IPS-NIHi11 (cell line): ENCODE measurements at regions not wholly inside any gene's neighbourhood (a gene's known extent, or its start where the extent isn't known, plus 50 kb on each side); places are given as distances from the start of the nearest gene placed in this dataset.
"Not testable (repeated sequence)": the region's sequence is repeated elsewhere in the genome, so short reads cannot be mapped to it uniquely, and the experiment has no call there.

Experiments
- DNase-seq: peaks from one replicate; pipeline ENCODE4 v3.0.0; 2012; ENCODE audit warnings: mixed read lengths, low spot score

DNA sequence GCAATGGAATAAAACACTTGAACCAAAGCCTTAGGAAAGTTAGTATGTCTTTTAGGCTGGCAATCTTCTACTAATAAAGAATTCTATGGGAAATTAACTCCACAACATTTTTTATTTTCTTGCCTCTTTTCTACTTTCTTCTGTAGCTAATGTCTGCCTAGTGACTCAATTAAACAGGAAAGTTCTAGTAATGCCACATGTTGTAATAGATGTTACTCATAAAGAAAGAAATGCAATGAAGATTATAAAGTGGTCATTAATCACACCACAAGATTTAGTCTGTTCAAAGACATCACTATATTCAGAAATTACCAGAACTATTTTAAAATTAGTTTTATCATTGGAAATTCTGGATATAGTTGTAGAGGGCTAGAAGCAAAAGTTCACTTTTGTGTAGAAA, 329.7 kb downstream of the SI start:
- no peak for DNase-seq

DNA sequence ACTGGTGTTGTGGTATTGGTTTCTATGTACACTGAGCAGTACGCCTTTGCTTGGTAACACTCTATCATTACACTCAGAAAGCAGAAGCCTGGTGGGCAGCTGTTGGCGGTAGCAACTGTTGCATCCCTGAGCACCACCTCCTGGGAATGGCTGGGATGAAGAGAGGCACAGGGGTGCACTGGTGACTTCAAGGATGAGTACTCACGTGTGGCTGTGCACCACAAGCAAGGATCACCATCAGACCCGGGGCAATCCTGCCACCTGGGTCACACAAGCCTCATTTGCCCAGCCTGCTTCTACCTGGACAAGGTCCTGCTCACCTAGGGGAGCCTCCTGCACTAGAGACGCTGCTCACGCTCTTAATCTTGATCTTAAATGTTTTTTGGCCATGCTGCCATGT, 336.4 kb downstream of the SI start:
- DNase-seq: no peak

DNA sequence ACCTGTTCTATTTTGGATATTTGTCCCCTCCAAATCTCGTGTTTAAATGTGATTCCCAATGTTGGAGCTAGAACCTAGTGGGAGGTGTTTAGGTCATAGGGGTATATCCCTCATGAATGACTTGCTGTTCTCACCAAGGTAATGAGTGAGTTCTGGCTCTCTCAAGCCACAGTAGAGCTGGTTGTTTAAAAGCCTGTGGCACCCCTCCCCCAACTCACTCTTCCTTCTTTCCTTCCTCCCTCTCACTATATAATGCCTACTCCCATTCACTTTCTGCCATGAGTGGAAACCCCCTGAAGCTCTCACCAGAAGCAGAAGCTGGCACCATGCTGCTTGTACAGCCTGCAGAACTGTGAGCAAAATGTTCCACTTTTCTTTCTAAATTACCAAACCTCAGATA, 341.1 kb downstream of the SI start:
- DNase-seq: no peak

DNA sequence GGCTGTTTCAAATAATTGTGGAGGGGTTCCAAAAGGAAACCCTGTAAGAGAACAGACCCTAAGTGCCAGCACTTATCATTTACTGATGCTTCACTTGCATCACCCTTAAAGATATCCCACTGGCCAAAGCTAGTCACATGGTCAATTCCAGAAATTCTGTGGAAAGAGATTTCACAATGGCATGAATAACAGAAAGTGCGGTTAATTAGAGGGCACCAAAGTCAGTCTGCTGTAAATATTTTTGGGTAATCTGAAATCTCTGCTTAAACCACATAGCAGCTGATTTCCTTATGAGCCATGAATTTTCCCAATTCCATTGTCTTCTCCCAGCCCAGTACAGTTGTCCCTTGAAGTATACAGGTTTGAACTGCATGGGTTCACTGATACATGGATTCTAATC, 346.1 kb downstream of the SI start:
- DNase-seq: no peak

DNA sequence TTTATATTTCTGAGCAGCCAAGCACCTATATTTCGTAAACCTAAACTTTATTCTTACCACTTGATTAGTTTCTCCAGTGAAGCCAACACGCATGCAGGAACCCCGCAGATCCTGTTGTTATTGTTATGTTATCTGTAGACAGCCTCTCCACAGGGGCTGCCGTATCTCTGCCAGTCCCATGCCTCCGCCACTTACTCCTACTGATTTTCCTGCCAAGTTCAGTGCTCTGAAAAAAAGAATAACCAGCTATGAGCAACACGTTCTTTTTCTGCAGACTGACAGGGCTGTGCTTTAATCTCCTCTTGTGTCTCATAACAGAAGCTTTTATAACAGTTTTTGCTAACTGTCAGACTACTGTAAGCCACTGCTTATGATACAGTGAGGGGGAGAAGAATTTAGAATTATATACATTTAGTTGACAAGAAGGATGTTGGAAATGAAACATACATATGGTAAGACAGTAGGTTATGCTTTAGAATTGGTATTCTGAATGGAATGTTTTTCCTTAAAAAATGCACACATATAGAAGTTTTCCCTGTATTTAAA, 347.4 kb downstream of the SI start:
- DNase-seq: no peak

DNA sequence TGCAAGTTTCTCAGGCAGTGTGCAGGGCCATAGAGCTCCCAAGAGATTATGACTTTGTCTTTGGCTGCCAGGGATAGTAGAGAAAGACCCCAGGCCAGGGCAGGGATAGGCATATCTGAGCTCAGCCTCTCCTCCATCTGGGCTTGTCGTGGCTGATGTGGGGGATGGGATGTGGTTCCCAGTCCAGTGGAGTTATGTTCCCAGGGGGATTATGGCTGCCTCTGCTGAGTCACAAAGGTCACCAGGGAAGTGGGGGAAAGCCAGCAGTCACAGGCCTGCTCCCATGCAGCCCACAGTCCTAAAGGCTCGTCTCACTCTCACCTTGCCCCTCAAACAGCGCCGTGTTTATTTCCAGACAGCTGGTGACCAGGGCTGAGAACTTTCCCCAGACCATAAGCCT, 354.9 kb downstream of the SI start:
- DNase-seq: no peak

DNA sequence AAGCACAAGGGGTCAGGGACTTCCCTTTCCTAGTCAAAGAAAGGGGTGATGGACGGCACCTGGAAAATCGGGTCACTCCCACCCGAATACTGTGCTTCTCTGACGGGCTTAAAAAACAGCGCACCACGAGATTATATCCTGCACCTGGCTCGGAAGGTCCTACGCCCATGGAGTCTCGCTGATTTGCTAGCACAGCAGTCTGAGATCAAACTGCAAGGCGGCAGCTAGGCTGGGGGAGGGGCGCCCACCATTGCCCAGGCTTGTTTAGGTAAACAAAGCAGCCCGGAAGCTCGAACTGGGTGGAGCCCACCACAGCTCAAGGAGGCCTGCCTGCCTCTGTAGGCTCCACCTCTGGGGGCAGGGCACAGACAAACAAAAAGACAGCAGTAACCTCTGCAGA, 375.5 kb downstream of the SI start:
- not testable (repeated sequence) for DNase-seq

DNA sequence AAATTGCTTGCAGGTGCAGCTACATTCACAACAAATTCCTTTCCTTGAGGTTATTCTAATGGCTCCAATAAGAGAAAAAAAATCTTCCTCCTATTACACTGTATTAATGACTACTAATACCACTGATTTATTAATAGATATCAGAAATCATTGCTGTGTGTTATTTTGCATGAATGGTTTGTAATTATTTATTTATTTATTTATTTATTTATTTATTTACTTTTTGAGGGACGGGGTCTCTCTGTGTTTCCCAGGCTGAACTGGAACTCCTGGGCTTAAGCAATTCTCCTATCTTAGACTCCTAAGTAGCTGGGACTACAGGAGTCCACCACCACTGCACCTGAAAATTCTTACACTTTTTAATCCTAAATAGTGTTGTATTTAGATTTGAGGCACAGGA, 390.4 kb downstream of the SI start:
- no peak for DNase-seq

DNA sequence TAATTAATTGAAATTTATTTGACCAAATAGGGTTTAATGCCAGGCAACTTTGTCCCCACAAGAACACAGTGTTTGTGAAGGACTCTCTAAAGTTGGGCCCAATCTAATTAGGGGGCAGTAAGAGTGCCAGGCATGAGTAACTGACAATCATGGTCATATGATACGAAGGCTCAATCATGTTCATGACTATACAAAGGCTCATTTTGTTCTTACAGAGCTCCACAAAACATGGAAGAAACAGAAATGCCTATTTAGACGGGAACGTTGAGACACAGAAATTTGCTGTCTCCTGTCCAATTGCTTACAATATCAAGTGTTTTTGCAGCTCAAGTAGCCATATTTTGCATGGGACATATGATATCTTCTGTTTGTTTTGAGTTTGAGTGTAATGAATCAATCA, 391.1 kb downstream of the SI start:
- no peak for DNase-seq

DNA sequence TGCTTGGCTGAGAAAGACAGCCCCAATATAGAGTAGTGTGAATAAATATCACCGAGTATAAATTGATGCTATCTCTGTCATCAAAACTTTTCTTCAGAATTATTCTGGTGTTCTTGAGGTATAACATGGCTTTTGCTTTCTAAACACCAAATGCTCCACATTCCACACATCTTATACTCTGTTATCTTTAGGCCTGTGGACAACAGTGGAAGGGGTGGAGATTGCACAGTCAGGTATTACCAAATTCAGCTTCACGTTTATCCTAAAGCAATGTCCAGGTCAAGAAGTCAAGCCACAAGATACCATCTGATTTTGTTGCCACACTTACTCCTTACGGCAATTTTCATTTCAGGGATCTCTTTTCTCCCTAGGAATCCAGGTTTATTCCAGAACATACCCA, 394.8 kb downstream of the SI start:
- DNase-seq: no peak

DNA sequence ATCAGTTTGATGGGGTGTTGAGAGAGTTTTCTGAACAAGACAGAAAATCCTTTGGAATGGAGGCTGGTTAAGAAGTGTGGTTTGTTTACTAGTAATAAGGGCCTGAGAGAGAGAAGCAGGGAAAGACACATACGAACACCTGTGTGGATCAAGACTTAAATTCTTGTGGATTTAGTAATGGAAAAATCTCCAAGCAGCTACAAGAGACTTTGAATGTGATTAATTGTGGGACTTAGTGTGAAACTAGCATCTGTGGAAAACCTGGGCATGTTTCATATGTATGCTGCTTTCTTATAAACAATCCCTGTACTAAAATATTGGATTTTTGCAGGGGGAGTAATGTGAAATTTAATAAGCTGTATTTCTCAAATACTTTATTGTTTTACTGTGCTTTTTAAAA, 399.1 kb downstream of the SI start:
- no peak for DNase-seq

DNA sequence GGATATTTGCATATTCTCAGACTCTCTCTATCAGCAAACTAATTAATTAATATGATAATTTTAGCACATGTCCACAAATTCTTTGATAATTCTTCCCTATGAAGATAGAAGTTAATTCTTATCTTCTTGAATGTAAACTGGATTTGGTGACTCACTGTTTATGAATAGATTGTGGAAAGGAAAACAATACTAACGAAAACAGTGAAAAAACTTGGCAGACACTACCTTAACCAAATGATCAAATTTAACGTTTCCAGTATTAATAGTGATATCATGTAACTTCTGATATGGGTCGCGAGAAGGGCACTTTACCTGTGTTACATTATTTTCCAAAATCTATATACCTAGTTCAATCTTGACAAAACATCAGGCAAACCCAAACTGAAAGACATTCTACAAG, 401.0 kb downstream of the SI start:
- DNase-seq: no peak

DNA sequence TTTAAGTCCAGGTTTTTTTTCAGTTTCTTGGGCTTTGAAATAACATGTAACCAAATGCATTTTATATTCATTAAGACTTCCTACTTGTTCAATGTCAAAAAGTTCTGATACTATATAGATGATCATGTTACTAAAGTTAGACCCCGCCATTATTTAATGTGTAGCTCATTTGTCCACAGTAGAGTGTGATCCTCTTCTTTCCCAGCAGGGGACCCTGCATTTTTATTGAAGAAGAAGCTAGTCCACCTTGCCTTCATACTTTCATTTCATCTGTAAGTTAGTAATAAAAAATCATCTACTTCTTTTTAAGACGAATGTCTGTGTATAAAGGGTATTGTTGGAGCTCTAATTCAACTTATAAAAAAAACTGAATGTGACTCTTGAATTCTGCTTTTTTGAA, 404.6 kb downstream of the SI start:
- no peak for DNase-seq

DNA sequence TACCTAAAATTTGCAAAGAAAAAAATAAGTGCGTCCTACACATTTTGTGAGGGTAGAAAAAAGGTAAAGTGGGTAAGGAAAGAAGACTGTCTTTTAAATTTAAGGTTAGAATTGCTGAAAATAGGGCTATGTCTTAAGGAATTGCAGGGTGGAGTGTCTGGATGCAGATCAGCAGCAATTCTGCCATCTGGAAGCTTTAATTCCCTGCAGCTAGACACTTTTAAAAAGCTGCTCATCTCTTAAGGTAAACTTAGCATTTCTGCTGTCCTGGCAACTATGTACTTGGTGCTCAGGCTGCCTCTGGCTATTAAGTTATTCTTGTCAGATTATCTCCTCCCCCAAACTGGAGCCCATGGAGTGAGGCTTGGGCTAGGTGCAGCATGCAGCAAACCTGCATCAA, 420.2 kb downstream of the SI start:
- no peak for DNase-seq

DNA sequence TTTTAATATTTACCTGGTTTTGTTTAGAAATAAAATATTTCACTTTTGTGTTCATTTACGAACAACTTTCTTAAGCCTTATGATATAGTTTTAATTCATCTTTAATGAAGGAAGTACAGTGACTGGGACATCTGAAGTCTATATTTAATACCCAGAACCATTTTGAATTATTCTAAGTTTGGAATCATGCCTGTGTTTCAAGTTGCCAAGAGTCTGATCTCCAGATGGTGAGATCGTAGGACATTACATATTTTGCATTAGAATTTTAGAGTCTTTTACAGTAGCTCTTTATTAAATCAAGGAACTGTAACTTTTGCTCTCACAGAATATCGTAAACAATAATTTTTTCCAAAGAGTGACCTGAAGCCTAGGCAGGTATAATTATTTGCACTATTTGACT, 420.7 kb downstream of the SI start:
- DNase-seq: no peak

DNA sequence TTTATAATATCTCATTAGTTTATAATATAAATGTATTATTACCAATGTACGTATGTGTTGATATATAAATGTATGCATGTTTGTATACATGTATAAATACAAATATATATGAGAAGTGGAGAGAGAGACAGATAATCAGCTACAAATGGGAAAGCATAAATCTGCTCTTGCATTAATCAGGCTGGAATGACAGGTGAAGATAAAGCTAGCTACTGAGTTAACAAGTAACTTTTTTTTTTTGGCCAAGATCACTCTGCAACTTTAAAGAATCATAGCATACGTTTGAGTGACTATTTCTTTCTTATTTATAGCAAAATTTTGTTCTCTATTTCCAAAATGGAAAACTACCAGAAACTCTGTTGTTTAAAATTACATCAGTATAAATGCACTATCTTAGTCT, 422.8 kb downstream of the SI start:
- no peak for DNase-seq

DNA sequence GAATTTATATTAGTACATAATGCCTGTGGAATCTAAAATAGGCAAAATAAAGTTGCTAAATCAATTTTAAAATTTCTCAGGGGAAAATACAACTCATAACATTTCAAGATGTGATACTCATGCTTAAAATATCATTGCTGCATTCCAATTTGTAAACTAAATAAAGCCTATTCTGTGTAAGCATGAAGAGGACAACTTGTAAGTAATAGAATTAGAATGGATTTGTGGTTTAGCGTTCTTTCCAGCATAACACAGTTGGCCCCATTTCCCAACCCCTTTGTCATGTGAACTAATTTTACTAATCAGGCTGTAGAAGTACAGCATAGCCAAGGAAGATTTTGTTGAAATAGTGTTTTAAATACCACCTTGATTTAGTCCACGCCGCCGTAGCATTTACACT, 437.2 kb downstream of the SI start:
- DNase-seq: no peak

DNA sequence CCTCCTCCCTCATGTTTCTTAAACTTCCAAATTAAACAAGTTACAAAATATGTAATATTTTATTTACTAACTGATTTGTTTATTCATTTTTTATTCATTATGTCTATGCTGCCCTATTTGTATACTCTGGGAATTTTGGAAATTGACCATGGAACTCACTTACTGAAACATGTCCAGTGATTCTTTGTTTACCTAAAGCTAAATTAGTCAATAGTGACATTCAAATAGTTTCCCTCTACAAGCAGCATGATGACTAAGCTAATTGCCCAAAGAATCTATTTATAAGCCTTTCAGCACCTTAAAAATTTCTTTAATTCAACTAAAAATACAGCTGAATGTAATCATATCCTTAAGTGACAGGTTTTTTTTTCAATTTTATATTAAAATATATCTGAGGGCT, 437.7 kb downstream of the SI start:
- DNase-seq: no peak

DNA sequence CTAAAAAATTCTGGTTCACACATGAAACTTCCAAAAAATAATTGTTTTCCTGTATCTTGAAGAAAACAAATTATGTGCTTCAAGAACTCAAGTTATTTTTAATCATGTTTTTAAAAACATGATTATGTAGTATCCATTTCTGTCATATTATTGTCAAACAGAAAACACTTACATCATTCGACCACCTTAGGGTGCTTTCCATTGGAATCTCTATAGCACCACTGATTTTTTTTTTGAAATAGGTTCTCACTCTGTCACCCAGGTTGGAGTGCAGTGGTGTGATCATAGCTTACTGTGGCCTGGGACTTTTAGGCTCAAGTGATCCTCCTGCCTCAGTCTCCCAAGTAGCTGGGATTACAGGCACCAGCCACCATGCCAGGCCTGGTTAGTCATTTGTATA, 457.3 kb downstream of the SI start:
- DNase-seq: no peak

DNA sequence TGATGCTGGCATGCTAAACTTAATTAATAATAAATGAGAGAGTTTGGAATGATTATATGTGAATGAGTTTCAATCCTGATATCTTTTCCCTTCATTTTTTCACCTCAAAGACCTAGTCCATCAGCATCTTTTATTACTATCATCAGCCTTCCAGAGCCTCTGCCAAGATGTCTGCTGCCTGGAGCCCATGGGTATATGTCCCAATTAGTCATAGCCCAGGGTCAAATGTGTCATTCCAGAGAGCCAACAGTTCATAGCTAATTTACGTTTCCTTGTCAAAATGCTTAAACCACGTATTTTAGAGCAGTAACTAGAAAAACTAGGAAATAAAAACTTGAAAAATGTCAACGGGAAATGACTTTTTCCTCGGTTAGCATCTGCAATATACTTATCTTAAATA, 457.9 kb downstream of the SI start:
- no peak for DNase-seq

DNA sequence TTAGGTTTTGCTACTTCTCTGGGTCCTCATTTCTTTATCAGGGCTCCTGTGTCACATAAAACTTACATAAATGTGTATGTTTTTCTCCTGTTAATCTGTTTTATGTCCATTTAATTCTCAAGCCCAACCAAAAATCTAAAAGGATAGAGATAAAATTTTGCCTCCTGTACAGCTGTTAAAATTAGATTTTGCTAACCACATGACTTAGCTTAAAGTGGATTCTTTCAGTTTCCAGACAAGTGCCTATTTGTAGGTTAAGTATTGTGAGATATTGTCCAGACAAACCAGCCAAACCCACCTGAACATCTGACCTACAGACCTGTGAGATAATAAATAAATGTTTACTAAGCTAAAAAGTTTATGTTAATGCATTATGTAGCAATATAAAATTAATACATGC, 465.5 kb downstream of the SI start:
- no peak for DNase-seq

DNA sequence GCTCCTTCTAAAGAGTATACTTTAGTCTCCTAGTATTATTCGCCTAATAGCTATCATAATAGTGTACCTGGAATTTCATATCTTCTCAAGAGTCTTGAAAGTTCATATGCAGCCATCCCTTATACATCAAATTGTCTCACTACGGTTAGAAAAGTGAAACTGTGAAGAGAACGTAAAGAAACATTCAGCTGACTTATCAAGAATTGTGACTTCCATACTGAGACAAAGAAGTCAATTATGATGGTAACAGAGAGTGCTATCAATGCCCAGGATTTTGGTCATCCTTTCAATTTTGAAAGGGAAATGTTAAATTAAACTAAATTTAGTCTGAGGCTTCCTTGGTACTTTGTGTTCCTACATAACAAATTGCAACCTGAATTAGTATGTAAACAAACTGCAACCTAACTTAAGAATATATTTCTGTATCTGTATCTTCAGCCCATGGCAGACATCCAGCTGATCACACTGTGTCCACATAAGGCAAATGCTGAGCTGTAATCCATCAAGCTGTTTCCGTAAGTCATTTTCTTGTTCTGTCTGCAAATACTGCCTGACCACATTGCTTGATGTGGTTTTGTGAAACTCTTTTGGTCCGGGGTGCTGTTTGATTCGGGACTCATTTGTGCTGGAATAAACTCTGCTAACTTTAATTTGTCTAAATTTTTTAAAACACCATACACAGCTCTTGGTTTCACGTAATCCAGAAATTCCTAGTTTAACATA, 469.6 kb downstream of the SI start:
- DNase-seq: no peak

DNA sequence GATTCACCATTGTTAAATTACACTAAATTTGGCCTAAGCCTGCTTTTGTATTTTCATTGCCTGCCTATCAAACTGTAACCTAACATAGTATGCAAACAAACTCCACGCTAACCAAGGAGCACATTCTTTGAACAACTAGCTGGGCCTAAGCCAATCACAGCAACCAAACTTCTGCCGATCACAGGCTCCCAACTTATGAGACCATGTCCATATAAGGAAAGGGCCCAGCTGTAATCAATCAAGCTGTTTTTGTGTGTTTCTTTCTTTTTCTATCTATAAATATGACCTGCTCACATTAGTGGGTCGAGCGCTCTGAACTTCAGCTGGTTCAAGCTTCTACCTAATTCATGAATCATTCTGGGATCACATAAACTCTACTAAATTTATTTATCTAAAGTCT, 473.6 kb downstream of the SI start:
- no peak for DNase-seq

DNA sequence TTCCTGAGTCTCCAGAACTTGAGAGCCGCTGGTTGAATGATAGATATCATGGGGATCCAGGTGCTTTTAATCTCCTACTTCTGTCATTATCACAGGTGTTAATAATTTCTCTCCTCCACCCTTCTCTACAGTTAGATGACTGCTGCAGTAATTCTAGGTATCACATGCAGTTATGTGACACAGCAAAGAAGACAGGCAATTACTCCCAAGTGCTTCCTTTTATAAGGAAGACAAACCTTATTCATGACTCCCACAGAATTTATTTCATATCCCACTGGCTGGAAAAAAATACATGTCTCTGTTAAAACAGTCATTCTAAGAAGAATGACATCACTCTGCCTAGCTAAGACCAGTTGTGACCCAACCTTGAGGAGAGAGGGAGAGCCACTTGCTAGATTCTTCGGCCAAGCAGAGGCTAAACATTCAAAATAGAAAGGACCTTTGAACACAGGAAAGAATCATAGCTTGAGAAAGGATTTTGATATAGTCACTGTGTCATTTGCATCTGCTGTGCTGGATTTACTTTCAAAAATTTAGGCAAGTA, 500.6 kb downstream of the SI start:
- no peak for DNase-seq
